EL (cell line): ENCODE measurements at regions not wholly inside any gene's neighbourhood (a gene's known extent, or its start where the extent isn't known, plus 50 kb on each side); places are given as distances from the start of the nearest gene placed in this dataset.
A peak's percentile ranks its signal among the peaks of the same experiment; 100 is the strongest.
"Not testable (repeated sequence)": the region's sequence is repeated elsewhere in the genome, so short reads cannot be mapped to it uniquely, and the experiment has no call there.

Source experiments
- DNase-seq: peaks from one replicate; pipeline ENCODE4 v3.0.0-alpha.2; 2016

- DNase-seq = peak; percentile 43
These were observed 191.2 kb downstream of the TLE3 start for GRCh38 chr15:69906256-69907185.

GRCh38 chr15:69908060-69908459 lies 189.7 kb downstream of the TLE3 start:
- DNase-seq = no peak

GRCh38 chr15:69908590-69909420 lies 188.9 kb downstream of the TLE3 start:
- no peak for DNase-seq

GRCh38 chr15:69909719-69910444 lies 187.8 kb downstream of the TLE3 start:
- no peak for DNase-seq

- DNase-seq = no peak
These were observed 187.2 kb downstream of the TLE3 start for GRCh38 chr15:69910514-69910913.

- no peak for DNase-seq
These were observed 185.6 kb downstream of the TLE3 start for GRCh38 chr15:69912116-69912515.

GRCh38 chr15:69914040-69914439 lies 183.7 kb downstream of the TLE3 start:
- no peak for DNase-seq

GRCh38 chr15:69914960-69915359 lies 182.8 kb downstream of the TLE3 start:
- DNase-seq = no peak

- no peak for DNase-seq
These were observed 181.4 kb downstream of the TLE3 start for GRCh38 chr15:69916169-69916785.

GRCh38 chr15:69917056-69917455 lies 180.7 kb downstream of the TLE3 start:
- no peak for DNase-seq

GRCh38 chr15:69919816-69920215 lies 177.9 kb downstream of the TLE3 start:
- no peak for DNase-seq

- DNase-seq = no peak
These were observed 177.5 kb downstream of the TLE3 start for GRCh38 chr15:69920221-69920620.

- DNase-seq = no peak
These were observed 175.8 kb downstream of the TLE3 start for GRCh38 chr15:69921626-69922619.

GRCh38 chr15:69924531-69924930 lies 173.2 kb downstream of the TLE3 start:
- DNase-seq = no peak

GRCh38 chr15:69926006-69926405 lies 171.7 kb downstream of the TLE3 start:
- peak; percentile 72 for DNase-seq

- no peak for DNase-seq
These were observed 171.0 kb downstream of the TLE3 start for GRCh38 chr15:69926721-69927120.

- not testable (repeated sequence) for DNase-seq
These were observed 168.8 kb downstream of the TLE3 start for GRCh38 chr15:69928890-69929289.

GRCh38 chr15:69929905-69930630 lies 167.6 kb downstream of the TLE3 start:
- no peak for DNase-seq

- no peak for DNase-seq
These were observed 167.0 kb downstream of the TLE3 start for GRCh38 chr15:69930754-69931153.

- no peak for DNase-seq
These were observed 166.6 kb downstream of the TLE3 start for GRCh38 chr15:69931156-69931555.

GRCh38 chr15:69934607-69935006 lies 163.1 kb downstream of the TLE3 start:
- DNase-seq = no peak
